NCI-H446 (cell line): ENCODE measurements at regions not wholly inside any gene's neighbourhood (a gene's known extent, or its start where the extent isn't known, plus 50 kb on each side); places are given as distances from the start of the nearest gene placed in this dataset.
A peak's percentile ranks its signal among the peaks of the same experiment; 100 is the strongest.
"Not testable (repeated sequence)": the region's sequence is repeated elsewhere in the genome, so short reads cannot be mapped to it uniquely, and the experiment has no call there.

Experiments
- DNase-seq, 2 experiments: peaks; one replicate each; lab custom pipeline; 2025; lab: John Stamatoyannopoulos, UW

DNA sequence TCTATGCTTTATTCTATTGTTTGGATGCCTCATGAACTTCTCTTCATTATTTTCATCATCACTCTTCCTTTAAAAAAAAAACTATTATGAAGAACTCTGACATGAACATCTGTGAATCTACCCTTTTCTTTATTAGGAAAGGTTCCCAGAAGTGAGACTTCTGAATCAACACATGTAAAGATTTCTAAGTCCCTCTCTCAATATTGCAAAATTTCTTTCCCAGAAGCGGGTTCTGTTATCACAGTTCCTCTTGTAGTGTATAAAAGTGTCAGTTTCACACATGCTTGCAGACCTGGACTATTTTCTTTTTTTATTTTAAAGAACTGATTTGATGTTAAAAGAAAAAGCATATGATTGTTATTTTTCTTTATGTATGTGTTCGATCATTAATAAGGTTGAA lies 330.8 kb upstream of the KLF3 start:
- no peak for DNase-seq

DNA sequence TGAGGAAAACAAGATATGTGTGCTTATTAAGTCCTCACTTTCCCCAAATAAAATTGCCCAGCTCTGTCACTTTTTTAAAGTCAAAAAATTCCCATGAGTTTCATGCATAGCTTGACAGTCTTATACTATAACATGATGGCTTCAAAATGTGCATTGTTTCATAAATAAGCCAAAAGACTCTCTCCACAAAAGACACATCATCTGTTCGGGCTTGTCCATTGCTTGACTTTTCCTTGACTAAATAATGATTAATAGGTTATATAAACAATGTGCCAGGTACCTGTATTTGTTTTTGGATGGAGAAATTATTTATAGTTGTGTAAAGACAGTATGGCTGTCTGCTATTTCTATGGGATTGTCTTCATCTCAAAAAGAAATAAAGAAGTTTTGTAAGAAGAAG lies 329.2 kb upstream of the KLF3 start:
- DNase-seq: no peak

DNA sequence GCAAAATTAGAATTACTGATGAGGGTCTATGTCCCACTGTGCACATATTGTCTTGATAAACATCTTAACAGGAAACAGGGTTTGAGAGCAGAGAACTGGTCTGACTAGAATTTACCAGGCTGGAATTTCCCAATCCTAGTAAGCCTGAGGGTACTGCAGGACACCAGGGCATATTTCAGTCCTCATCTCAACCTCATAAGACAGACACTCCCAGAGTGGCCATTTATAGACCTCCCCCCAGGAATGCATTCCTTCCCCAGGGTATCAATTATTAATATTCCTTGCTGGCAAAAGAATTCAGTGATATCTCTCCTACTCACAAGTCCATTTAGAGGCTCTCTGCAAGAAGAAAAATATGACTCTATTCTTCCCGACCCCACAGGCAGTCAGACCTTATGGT lies 325.1 kb upstream of the KLF3 start:
- not testable (repeated sequence) for DNase-seq

DNA sequence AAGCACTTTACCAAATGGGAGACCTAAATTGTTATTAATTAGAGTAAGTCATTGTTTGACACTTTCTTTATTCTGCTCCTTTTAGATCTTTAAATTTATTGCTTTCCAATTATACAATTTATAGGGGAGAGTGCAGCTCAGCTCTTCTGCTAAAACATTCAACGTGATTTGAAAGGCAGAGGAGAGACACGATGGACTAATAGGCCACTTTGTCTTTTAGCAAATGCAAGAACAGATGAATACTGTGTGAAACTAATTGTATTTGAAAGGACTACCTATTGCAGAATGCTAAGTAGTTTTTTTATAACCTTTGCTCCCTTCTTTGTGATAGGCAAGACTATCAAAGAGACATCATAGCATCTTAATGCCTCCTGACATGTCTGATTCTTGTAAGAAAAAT lies 320.4 kb upstream of the KLF3 start:
- DNase-seq: no peak

DNA sequence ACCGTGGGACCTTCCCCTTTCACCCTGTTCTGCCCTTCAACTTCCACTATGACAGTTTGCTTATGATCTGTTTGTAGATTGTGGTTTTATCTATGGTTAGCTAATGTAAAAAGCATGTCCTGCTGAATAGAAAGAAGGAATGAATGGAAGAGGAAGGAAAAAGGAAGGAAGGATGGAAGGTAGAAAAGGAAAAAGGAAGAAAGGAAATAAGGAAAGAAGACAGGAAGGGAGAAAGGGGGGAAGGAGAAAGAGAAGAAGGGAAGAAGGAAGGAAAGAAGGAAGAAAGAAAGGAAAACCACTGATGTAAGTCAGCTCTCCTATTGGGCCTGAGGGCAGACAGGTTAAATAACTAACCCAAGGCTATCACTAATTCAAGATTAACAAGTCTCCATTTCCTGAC lies 319.1 kb upstream of the KLF3 start:
- DNase-seq: no peak

DNA sequence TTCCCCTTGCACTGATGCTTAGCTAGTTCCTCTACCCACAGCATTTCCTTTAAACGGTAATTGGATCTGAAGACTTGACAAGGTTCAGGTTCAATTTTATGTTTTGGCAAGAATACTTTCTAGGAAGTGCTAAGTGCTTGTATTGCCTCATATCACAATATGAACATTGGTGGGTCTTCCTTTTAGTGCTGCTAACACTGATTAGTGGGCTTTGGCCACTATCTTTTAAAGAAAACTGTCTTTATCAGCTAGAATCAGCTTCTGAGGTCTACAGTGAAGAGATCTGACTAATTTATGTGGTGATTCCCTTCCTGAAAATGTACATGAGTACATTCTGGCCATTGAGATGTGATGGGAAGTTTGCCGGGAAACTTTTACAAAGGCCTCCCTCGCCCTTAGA lies 316.7 kb upstream of the KLF3 start:
- no peak for DNase-seq

DNA sequence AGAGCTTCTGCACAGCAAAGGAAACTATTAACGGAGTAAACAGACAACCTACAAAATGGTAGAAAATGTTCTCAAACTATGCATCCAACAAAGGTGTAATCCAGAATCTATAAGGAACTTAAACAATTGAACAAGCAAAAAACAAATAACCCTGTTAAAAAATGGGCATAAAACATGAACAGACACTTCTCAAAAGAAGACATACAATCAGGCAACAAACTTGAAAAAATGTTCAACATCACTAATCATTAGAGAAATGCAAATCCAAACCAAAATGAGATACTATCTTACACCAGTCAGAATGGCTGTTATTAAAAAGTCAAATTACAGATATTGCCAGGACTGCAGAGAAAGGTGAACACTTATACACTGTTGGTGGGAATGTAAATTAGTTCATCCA lies 309.6 kb upstream of the KLF3 start:
- no peak for DNase-seq

DNA sequence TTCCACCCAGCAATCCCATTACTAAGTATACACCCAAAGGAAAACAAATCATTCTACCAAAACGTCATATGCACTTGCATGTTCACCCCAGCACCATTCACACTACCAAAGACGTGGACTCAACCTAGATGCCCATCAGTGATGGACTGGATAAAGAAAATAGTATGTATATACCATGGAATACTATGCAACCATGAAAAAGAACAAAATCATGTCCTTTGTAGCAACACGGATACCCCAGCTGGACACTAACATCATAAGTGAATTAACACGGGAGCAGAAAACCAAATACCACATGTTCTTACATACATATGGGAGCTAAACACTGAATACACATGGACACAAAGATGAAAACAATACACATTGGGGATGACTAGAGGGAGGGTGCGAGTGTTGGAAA lies 309.1 kb upstream of the KLF3 start:
- no peak for DNase-seq

DNA sequence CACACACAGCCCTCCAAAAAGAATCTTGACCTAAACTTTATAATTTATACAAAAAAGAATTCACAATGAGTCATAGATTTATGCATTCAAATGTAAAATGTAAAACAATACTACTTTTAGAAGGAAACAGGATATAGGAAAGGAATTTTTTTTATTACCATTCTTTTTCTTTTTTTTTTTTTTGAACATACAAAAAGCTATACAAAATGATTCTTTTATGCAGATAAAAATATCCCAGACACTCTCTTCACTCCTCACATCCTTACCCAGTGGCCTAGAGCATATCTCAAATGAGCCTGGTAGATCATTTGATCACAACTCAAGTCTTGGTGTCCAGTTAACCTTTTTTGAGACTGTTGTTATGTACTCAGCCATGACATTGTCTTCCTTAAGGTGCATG lies 307.3 kb upstream of the KLF3 start:
- DNase-seq: no peak

DNA sequence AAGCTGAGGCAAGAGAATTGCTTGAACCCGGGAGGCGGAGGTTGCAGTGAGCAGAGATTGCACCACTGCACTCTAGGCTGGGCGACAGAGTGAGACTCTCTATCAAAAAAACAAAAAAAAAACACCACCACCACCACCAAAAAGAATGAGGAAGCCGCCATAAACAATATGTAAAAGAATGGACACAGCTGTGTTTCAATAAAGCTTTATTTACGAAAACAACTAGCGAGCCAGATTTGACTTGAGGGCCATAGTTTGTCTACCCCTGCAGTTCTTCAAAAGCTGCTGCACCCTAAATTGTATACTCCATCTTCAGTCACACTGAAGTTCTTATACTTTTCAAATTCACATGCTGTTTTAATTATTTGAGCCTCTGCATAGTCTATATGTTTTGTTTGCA lies 306.5 kb upstream of the KLF3 start:
- DNase-seq: no peak

DNA sequence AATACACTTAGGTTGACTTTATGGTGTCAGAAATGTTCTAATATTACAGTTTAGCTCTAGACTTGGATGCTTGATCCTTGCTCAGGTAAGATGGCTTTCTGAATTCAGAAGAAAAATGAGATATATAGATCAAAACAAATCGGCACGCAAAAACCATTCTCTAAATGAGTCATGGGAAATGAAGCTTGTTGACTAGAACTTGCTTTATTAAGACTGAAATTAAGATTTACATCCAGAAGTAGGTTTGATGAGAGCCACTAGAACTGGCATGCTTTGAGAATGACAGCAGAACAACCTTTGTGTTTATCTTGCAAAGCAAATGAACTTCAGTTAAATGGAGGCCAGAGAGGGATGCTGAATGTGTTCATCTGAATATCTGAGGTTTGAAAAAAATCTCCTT lies 304.9 kb upstream of the KLF3 start:
- DNase-seq: no peak

DNA sequence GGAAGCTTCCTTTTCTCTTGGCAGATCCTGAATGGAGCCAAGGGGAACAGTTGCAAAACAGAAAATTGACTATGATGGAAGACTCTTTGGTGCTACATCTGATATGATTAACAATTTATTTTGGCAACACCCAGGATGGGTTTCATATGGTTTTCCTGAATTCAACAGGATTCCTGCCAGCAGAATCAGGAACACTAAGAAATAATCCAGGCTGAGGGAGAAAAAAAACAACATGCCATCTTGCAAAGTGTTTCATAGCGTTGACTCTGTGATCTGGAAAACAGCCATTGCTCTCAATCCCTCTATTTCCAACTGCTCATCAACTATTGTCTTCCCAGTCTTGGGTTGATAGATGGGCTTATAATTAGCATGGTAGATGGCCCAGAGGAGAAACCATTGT lies 303.8 kb upstream of the KLF3 start:
- peak in 1 of 2 experiments; percentile 75 for DNase-seq

DNA sequence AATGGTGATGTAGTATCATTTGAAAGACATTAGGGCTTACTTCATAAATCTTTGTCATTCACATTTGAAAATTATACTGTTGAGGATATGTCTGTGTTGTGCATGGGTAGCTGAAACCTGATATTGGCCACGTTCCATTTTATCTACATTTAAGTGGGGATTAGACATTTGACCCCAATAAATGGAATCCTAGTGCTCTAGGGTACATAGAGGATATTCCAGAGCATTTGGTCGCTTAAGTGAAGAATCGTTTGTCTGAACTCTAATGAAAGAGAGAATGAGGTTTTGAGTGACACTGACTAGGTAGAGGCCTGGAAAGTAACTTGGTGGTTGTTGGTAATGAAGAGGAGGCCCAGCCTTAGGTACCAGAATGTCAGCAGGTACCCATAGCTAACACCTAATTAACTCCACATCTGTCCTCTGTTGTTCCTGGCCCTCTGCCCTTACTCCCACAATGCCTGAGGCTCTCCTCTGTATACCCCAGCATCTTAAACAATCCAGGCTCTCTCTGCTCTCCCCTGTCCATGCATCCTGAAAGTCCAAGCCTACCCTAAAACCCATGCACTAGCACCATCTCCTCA lies 299.5 kb upstream of the KLF3 start:
- no peak for DNase-seq

DNA sequence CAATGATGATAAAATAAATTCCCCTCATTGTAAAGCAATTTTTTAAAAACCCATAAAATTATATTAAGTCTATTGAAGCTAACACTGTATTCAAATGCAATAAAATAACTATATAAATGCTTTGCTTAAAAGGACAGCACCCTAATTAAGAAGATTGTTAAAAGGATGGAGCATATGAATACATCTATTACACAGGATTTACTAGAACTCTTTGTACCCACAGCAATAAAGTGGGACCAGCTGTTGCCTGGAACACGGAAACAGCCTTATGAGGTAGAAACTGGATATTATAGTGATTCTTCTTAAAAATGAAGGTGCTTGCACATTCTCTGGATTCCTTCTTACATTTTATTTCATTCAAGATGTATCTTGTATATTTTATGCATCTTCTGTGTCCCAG lies 298.7 kb upstream of the KLF3 start:
- no peak for DNase-seq

DNA sequence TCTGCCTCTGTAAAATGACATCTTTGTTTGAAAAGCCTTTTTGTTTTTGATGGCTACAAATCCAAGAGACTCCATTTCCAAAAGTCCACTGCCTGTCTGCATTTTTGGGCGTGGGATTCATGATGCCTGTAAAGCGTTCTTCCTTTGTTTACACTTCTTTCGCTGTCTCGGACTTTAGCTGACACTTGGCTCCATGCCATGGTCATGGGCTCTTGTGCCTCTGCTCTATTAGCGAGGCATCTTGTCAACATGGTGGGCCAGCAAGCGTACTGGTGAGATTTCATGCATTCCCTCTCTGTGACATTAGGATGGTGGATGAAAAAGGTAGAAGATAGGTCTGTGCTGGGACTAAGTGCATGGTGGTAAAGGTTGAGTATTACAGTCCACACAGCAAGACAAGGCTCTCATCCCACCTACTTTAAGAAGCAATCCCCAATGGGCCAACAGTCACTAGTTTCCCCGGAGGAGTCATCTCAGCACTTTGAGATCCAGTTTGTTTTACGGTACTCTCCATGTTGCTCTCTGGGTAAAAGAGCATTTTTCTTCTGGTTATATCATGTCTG lies 298.2 kb upstream of the KLF3 start:
- DNase-seq: no peak

DNA sequence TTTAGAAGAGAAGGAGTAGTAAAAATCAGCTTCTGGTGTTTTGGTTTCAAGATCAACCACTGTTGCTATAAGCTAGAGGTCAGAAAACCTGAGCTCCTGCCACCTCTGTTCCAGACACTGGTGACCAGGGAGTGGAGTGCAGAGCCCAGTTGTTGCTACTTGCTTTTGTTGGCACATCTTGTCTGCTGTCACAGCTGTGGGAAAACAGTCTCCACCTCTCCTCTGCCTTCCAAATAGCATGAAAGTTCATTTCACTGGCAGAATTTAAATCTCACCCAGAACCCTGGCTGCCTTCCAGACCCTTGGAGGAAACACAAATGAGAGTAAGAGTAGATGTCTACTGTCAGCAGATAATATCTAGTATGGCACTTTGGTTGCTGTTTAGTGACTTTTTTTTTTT lies 297.5 kb upstream of the KLF3 start:
- peak in 1 of 2 experiments; percentile 52 for DNase-seq

DNA sequence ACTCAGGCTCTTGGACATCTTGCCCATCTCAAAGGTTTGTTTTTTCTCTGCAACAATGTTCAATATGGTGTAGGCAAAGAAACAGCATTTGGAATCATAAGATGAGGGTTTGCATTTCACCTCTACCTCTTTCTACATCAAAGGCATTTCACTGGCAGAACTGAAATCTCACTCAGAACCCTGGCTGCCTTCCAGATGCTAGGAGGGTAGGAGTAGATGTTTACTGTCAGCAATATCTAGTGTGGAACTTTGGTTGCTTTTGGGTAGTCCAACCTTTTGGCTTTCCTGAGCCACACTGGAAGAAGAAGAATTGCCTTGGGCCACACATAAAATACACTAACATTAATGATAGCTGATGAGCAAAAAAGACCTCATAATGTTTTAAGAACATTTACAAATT lies 297.0 kb upstream of the KLF3 start:
- no peak for DNase-seq

DNA sequence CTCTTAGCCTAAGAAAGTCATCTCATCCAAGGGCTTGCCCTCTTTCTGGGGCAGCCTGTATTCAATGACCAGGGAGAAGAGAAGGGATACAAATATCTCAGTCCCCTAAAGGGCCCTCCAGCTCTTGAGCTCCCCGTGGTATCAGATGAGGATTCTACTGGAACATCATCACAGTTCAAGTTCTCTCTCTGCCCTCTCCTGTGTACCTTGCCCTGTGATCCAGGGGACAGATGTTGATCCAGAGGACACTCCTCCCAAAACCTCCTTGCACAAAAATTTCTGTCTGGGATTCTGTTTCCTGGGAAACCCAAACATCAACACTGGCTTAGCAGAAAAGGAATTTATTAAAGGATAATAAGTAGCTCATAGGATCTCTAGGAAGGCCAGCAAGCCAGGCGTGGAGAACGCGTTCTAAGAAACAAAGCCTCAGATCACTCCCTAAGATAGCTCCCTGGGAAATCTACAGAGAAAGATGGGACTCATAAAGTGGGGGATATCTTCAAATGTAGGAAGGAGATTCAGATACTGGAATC lies 296.3 kb upstream of the KLF3 start:
- no peak for DNase-seq

DNA sequence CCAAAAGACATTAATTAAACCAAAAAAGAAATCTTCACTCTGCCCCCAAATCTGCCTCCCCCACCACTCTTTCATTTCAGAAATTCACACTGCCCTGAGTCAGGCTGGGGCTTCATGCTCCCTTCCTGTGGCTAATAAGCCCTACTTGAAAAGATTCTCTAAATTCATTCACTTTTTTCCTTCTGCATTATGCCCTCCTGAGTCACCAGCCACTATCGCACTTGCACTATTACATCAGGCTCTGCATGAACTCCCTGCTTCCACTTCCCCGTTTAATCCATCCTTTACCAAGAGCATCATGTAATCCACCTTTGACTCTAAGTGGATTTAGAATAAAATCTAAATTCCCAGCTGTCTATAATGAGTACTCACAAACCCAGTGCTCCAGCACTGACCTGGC lies 295.4 kb upstream of the KLF3 start:
- DNase-seq: no peak

DNA sequence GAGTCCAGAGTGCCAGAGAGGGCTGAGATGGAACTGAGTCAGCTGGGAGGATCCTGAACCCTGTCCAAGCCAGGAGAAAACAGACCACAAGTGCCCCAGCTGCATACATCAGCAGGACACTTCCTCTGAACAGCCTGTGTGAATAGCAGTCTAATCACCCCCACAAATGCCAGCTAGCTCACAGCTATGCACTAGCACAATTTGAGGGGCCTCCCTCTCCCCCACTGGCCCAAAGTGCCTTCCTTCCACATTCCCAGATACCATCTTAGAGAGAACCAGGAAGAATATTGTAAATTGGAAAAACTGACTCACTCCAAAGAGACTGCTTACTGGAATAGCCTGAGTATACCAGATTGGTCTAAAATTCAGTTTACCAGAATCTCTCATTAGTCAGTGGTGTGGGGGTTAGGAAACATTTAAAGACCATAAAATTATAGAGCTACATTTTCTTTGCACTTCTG lies 292.6 kb upstream of the KLF3 start:
- no peak for DNase-seq

DNA sequence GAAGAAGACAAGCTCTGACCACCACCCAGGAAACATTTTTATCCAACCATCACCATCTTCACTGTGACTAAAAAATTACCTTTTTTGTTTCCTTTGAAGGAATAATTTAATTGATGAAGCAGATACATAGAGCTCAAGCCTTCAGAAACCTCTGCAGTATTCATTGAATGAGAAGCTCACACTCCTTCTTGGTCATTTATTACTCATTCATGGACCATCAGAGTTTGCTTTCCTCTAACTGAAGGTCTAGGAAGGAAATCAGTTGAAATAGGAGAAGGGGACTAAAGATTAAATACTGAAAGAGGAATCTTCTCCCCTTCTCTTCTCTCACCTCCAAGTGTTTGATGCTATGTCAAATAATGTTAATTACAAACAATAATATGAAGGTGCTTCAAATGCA lies 290.6 kb upstream of the KLF3 start:
- DNase-seq: no peak

DNA sequence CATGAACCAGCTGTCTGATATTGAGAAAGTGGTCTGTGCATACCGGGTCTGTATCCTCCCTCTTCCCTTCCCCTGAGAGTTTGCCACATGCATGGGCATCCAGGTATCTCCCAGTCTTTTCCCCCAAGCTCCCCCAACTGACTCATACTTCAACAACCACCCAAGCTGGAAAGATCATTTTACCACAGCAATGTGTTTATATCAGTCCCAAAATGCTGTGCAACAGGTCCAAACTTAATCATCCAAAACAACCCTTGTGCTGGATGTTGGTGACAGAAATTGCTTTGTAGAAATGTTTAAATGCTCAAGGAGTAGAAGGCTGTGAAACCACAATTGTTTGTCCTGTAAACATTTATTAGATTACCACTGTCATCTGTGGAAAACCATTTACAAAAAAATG lies 286.8 kb upstream of the KLF3 start:
- DNase-seq: no peak

DNA sequence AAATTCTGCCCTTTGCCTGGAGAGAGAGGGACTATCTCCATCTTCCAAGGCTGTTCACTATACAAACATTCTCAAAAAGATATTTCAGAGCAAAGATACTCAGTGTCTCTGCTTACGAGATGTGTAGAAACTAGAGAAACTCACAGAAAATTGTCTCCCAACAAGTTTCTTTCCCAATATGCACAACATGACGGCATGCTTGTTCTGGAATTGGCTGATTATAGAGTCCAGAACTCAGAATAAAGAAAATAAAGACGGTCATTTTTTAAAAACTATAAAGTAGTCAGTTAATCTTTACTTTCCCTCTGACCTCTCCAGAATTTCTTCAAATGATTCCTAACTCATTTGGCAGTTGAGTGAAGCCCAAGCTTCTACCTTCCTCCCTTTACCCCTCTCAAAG lies 285.5 kb upstream of the KLF3 start:
- no peak for DNase-seq

DNA sequence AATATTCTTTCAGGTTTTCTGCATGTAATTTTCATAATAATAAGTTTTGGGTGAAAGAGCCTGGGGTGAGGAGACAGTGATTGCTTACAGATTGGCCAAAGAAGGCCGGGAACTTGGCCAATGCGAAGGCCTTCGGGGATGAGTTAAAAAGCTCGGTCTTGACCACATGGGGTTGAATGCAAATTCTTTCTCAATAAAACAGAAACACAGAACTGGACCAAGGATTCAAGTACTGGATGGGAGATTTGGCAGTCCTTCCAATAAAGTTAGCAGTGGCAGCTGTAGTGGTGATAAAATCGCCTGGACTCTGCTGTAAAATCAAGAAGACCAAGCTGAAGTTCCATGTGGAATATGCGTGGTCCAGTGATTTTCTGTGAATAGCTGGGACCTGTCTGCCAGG lies 282.2 kb upstream of the KLF3 start:
- DNase-seq: no peak
